Caco-2 (cell line): ENCODE measurements at regions not wholly inside any gene's neighbourhood (a gene's known extent, or its start where the extent isn't known, plus 50 kb on each side); places are given as distances from the start of the nearest gene placed in this dataset.
"Not testable (repeated sequence)": the region's sequence is repeated elsewhere in the genome, so short reads cannot be mapped to it uniquely, and the experiment has no call there.

Experiments used
- BruUV-seq: library from RNA; stranded (reverse); fragments of 400-500 nt; replicated peaks from 2 replicates; lab custom pipeline; 2021; lab: Mats Ljungman, UMichigan
- CTCF ChIA-PET: fragments of 300-600 bp; sonication (Branson Sonifier 250); formaldehyde crosslinking; loops from one replicate; lab custom pipeline; 2022; ENCODE audit warnings: antibody characterized with exemption; lab: Charles Lee
- POLR2A ChIA-PET: fragments of 300-600 bp; sonication (Branson Sonifier 250); formaldehyde crosslinking; loops from one replicate; lab custom pipeline; 2022; ENCODE audit warnings: antibody characterized with exemption; lab: Charles Lee
- DNase-seq, 2 experiments: peaks; one replicate each; pipeline versions ENCODE4 v3.0.0 to v3.0.0-alpha.2; 2020 to 2022
- H3K27me3 ChIP-seq: replicated peaks from 2 replicates; pipeline ENCODE4 v1.6.0; 2011; ENCODE audit warnings: low read length; ENCODE audit not compliant: control insufficient read depth, insufficient read depth
- H3K36me3 ChIP-seq: 2 replicates; pipeline ENCODE4 v1.5.1; 2011; ENCODE audit warnings: low read length; ENCODE audit not compliant: control insufficient read depth, insufficient read depth
- H3K4me1 ChIP-seq: fragments of 250-450 bp; sonication (Bioruptor Pico); 2 replicates; pipeline ENCODE4 v1.5.1; 2020; ENCODE audit warnings: mild to moderate bottlenecking
- H3K4me3 ChIP-seq: 2 replicates; pipeline ENCODE4 v1.5.1; 2011; ENCODE audit warnings: low read depth, mild to moderate bottlenecking, control low read depth, low read length
- H3K9me3 ChIP-seq: fragments of 250-450 bp; sonication (Bioruptor Pico); 2 replicates; pipeline ENCODE4 v1.5.1; 2020; ENCODE audit warnings: mild to moderate bottlenecking, moderate library complexity
- H3K27ac Mint-ChIP-seq: one replicate; pipeline ENCODE4 v1.8.0; 2022; ENCODE audit warnings: mixed read lengths; ENCODE audit not compliant: unreplicated experiment
- H3K27me3 Mint-ChIP-seq: one replicate; pipeline ENCODE4 v1.8.0; 2022; ENCODE audit warnings: mixed read lengths; ENCODE audit not compliant: insufficient read depth, unreplicated experiment
- H3K36me3 Mint-ChIP-seq: one replicate; pipeline ENCODE4 v1.8.0; 2022; ENCODE audit warnings: mild to moderate bottlenecking, mixed read lengths; ENCODE audit not compliant: insufficient read depth, unreplicated experiment
- H3K4me1 Mint-ChIP-seq: one replicate; pipeline ENCODE4 v1.8.0; 2022; ENCODE audit warnings: low read depth, mixed read lengths; ENCODE audit not compliant: unreplicated experiment
- H3K4me3 Mint-ChIP-seq: one replicate; pipeline ENCODE4 v1.8.0; 2022; ENCODE audit warnings: mild to moderate bottlenecking, moderate library complexity, mixed read lengths; ENCODE audit not compliant: unreplicated experiment
- H3K9me3 Mint-ChIP-seq: one replicate; pipeline ENCODE4 v1.8.0; 2022; ENCODE audit warnings: mixed read lengths; ENCODE audit not compliant: unreplicated experiment
- intact Hi-C: fragments of 100-400 bp; cut with micrococcal nuclease; formaldehyde crosslinking; loops from one replicate; pipeline ENCODE4 v1.10.0; 2022; ENCODE audit not compliant: unreplicated experiment
- TF ChIP-seq, protein P1 (sequence below), 2 experiments: fragments of 200-600 bp in 1 of 2; IDR thresholded peaks; 1 replicate in 1 of 2; 2 replicates in 1 of 2; pipeline versions ENCODE4 v1.5.1 to v1.8.0; 2011 to 2022; ENCODE audit warnings: antibody characterized with exemption in 1 of 2, control low read depth in 1 of 2, inconsistent platforms in 1 of 2, low read depth in 1 of 2, low read length in 1 of 2, mild to moderate bottlenecking in 1 of 2, moderate library complexity in 1 of 2; ENCODE audit not compliant: insufficient read depth in 1 of 2, severe bottlenecking in 1 of 2, unreplicated experiment in 1 of 2

DNA sequence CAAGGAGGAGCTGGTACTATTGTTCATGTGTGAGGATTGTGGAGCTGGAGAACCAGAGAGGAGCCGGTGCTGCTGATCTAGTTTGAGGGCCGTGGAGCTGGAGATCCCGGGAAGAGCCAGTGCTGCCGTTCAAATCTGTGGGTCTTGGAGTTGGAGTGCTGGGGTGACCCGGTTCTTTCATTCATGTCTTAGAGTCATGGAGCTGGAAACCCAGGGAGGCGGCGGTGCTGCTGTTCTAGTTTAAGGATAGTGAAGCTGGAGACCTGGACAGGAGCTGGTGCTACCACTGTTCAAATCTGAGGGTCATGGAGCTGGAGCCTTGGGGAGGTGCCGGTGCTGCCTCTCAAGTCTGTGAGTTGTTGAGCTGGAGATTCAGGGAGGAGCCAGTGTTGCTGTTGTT, 88.5 kb upstream of the ZNF479 start:
- no peaks in the 10 kb centered on the region for H3K4me1 ChIP-seq
- intact Hi-C loops: no loop called here
- Mint-ChIP-seq H3K4me1 (no peaks in the 10 kb centered on the region), H3K27ac (no peak overlapping the region), H3K4me3 (no peak overlapping the region), H3K27me3 (peaks cover 2% of the 10 kb centered on the region), H3K36me3 (no peaks in the 10 kb centered on the region), H3K9me3 (peaks cover 79% of the 10 kb centered on the region)
- no peaks in the 10 kb centered on the region for H3K9me3 ChIP-seq
- no peaks in the 10 kb centered on the region for H3K36me3 ChIP-seq
- ChIA-PET POLR2A (no interaction called here), CTCF (no interaction called here)
- no peaks in the 10 kb centered on the region for H3K27me3 ChIP-seq
- DNase-seq: no peak
- TF ChIP-seq, protein P1, sequence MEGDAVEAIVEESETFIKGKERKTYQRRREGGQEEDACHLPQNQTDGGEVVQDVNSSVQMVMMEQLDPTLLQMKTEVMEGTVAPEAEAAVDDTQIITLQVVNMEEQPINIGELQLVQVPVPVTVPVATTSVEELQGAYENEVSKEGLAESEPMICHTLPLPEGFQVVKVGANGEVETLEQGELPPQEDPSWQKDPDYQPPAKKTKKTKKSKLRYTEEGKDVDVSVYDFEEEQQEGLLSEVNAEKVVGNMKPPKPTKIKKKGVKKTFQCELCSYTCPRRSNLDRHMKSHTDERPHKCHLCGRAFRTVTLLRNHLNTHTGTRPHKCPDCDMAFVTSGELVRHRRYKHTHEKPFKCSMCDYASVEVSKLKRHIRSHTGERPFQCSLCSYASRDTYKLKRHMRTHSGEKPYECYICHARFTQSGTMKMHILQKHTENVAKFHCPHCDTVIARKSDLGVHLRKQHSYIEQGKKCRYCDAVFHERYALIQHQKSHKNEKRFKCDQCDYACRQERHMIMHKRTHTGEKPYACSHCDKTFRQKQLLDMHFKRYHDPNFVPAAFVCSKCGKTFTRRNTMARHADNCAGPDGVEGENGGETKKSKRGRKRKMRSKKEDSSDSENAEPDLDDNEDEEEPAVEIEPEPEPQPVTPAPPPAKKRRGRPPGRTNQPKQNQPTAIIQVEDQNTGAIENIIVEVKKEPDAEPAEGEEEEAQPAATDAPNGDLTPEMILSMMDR (IDR thresholded peaks at IDR 0.05; ENCODE audit: insufficient read depth in 1 of 2, low read depth in 1 of 2, low read length in 1 of 2, severe bottlenecking in 1 of 2, unreplicated experiment in 1 of 2): no peak
- H3K4me3 ChIP-seq: no peak overlapping the region
- no TSS peak for BruUV-seq

DNA sequence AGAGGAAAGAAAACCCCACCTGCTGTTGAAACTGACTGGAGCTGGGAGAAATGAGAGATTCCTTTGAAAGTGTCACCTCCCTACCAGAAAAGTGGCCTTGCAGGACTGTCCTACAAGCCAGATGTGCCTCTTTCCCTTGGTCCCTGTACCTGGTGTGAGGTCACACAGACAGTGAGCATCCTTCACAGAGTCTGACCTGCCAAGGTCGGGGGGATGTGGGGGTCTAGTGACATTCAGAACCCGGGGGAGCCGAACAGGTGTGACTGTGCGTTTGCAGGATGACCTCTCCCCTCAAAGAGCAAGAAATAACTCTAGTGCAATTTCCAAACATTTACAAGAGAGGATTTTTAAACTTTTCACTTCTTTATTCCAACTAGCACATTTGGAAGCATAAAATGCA, 93.4 kb upstream of the ZNF479 start:
- intact Hi-C loops: no loop called here
- no peak overlapping the region for H3K4me3 Mint-ChIP-seq
- no peak for DNase-seq
- Histone ChIP-seq H3K36me3 (no peaks in the 10 kb centered on the region), H3K27me3 (no peaks in the 10 kb centered on the region), H3K4me3 (no peak overlapping the region), H3K9me3 (no peaks in the 10 kb centered on the region), H3K4me1 (no peaks in the 10 kb centered on the region)
- TF ChIP-seq, protein P1 (IDR thresholded peaks at IDR 0.05; ENCODE audit: insufficient read depth in 1 of 2, low read depth in 1 of 2, low read length in 1 of 2, severe bottlenecking in 1 of 2, unreplicated experiment in 1 of 2): no peak
- H3K4me1 Mint-ChIP-seq: no peaks in the 10 kb centered on the region
- no peaks in the 10 kb centered on the region for H3K36me3 Mint-ChIP-seq
- H3K9me3 Mint-ChIP-seq: peaks cover 45% of the 10 kb centered on the region
- H3K27me3 Mint-ChIP-seq: no peaks in the 10 kb centered on the region
- CTCF ChIA-PET: no interaction called here
- no TSS peak for BruUV-seq
- H3K27ac Mint-ChIP-seq: no peak overlapping the region
- POLR2A ChIA-PET: no interaction called here

DNA sequence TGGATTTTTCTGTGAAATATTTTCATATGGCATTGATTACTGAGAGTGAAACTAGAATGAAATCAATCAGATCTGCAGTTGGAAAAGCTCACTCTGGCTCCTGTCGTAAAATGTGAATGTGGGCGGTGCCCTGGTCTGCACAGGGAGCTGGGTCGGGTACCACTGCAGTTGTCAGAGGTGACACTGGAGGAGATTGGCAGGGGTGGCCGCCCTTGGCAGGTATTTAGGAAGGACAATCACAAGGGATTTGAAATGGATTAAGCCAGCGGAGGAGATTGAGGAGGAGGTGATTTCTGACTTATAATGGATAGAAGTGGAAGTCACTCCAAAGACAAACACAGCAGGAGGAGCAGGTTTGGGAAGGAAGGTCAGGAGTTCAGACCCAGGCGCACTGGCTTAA, 109.0 kb upstream of the ZNF479 start:
- DNase-seq, CTCF ChIA-PET, H3K4me3 ChIP-seq, H3K36me3 Mint-ChIP-seq, intact Hi-C loops, H3K27me3 Mint-ChIP-seq, H3K4me1 Mint-ChIP-seq, H3K27ac Mint-ChIP-seq, BruUV-seq, H3K36me3 ChIP-seq, H3K27me3 ChIP-seq, H3K9me3 ChIP-seq, H3K4me1 ChIP-seq, H3K4me3 Mint-ChIP-seq, POLR2A ChIA-PET: not testable (repeated sequence)
- peaks cover 40% of the 10 kb centered on the region for H3K9me3 Mint-ChIP-seq

DNA sequence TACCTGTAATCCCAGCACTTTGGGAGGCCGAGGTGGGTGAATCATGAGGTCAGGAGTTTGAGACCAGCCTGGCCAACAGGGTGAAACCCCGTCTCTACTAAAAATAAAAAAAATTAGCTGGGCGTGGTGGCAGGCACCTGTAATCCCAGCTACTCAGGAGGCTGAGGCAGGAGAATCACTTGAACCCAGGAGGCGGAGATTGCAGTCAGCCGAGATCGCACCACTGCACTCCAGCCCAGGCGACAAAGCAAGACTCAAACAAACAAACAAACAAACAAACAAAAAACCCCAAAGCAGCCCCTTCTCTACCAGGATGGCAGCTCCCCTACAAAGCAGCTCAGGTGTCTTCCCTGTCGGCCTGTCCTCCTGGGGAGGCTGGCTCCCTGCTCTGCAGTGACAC, 111.3 kb upstream of the ZNF479 start:
- POLR2A ChIA-PET, H3K27me3 Mint-ChIP-seq, H3K4me3 Mint-ChIP-seq, CTCF ChIA-PET, H3K4me3 ChIP-seq, H3K36me3 Mint-ChIP-seq, BruUV-seq, H3K4me1 ChIP-seq, DNase-seq, H3K36me3 ChIP-seq, intact Hi-C loops, H3K27me3 ChIP-seq, H3K4me1 Mint-ChIP-seq, H3K27ac Mint-ChIP-seq, H3K9me3 ChIP-seq: not testable (repeated sequence)
- H3K9me3 Mint-ChIP-seq: peaks cover 50% of the 10 kb centered on the region

DNA sequence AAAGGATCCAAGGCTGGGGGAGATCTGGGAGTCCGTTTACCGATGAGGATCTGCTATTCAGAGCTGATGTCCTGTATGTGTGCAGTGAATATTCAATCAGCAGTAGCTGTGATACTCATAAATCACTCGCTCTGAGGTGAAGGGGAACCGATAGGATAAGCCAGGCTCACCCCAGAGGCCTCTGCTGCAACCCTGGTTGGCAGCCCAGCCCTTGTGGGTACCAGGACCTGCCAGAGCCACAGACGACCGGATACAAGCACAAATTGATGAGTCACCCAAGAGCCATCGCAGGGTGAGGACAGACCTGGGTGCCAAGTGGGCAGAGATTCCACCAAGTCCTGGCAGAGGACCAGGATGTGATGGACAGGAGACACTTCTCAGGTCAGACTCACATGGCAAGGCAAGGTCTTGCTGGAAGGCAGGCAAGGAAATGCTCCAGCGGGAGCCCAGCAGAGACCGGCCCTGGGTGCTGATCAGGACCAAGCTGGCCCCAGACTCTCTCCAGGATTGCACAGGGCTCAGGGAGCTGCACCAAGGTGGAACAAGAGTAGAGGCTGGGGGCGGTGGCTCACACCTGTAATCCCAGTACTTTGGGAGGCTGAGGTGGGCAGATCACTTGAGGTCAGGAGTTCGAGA, 112.2 kb upstream of the ZNF479 start:
- DNase-seq, H3K27ac Mint-ChIP-seq, H3K4me1 Mint-ChIP-seq, intact Hi-C loops, H3K4me1 ChIP-seq, H3K36me3 Mint-ChIP-seq, H3K4me3 Mint-ChIP-seq, H3K27me3 Mint-ChIP-seq, H3K4me3 ChIP-seq, H3K27me3 ChIP-seq, H3K9me3 ChIP-seq, CTCF ChIA-PET, POLR2A ChIA-PET, BruUV-seq, H3K36me3 ChIP-seq: not testable (repeated sequence)
- peaks cover 52% of the 10 kb centered on the region for H3K9me3 Mint-ChIP-seq
